Breast epithelium (tissue), 3 donors: ENCODE measurements at regions not wholly inside any gene's neighbourhood (a gene's known extent, or its start where the extent isn't known, plus 50 kb on each side); places are given as distances from the start of the nearest gene placed in this dataset.

Experiments used
- POLR2A ChIP-seq: fragments of 450-650 bp; IDR thresholded peaks from one replicate; pipeline ENCODE4 v1.6.1; 2016; ENCODE audit warnings: antibody characterized with exemption, mild to moderate bottlenecking, moderate library complexity
- POLR2AphosphoS5 ChIP-seq, 3 donors: sonication (generic); formaldehyde crosslinking; IDR thresholded peaks; one replicate each; pipeline ENCODE4 v1.6.1; 2017; ENCODE audit warnings: antibody characterized with exemption in 3 of 3
- TF ChIP-seq, protein P1 (sequence below), 3 donors: fragments of 450-650 bp; IDR thresholded peaks; one replicate each; pipeline ENCODE4 v1.5.1; 2016 to 2017; ENCODE audit warnings: antibody characterized with exemption in 3 of 3, mild to moderate bottlenecking in 3 of 3, moderate library complexity in 3 of 3

DNA sequence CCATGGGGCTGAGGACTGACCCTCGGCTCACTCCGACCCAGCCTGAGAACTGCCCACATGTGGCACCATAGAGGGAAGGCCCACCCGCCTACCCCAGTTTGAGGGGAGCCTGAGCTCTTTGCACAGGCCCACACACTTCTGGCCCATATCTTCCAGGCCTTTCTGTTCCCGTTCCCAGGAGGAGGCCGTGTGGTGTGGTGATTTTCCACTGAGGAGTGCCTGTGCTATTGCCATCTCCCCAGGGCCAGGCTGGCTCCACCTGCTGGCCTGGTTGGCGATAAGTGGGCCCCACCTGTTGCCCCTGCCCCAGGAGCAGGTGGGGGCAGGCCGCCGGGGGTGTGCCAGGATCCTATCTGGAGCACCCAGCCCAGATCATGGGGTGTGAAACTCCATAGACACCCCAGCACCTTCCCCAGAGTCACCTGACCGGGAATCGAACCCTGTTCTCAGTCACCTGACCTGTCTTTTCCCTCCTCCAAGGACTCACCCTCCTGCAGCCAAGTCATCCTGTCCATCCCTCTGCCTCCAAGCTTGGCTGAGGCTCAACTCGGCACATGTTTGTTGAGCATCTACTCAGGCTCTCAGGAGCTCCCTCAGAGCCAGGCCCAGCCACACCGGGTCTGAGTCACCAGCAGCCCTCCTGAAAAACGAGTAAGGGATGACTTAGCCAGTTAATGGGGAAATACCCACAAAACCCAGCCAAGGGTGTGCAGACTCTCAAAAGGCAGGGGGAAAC is 120.1 kb downstream of the CYP26B1 start:
- TF ChIP-seq, protein P1, sequence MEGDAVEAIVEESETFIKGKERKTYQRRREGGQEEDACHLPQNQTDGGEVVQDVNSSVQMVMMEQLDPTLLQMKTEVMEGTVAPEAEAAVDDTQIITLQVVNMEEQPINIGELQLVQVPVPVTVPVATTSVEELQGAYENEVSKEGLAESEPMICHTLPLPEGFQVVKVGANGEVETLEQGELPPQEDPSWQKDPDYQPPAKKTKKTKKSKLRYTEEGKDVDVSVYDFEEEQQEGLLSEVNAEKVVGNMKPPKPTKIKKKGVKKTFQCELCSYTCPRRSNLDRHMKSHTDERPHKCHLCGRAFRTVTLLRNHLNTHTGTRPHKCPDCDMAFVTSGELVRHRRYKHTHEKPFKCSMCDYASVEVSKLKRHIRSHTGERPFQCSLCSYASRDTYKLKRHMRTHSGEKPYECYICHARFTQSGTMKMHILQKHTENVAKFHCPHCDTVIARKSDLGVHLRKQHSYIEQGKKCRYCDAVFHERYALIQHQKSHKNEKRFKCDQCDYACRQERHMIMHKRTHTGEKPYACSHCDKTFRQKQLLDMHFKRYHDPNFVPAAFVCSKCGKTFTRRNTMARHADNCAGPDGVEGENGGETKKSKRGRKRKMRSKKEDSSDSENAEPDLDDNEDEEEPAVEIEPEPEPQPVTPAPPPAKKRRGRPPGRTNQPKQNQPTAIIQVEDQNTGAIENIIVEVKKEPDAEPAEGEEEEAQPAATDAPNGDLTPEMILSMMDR (IDR thresholded peaks at IDR 0.05) = no peak
- TF ChIP-seq POLR2A (no peak), POLR2AphosphoS5 (IDR thresholded peaks at IDR 0.05) (no peak)
